Dermis microvascular lymphatic vessel endothelial cell (primary cell): ENCODE measurements at regions not wholly inside any gene's neighbourhood (a gene's known extent, or its start where the extent isn't known, plus 50 kb on each side); places are given as distances from the start of the nearest gene placed in this dataset.

ENCODE experiments used
- DNase-seq, 2 donors: peaks; one replicate each; pipeline versions ENCODE4 v3.0.0 to v3.0.0-alpha.2; 2010; ENCODE audit warnings: low read depth in 2 of 2

DNA sequence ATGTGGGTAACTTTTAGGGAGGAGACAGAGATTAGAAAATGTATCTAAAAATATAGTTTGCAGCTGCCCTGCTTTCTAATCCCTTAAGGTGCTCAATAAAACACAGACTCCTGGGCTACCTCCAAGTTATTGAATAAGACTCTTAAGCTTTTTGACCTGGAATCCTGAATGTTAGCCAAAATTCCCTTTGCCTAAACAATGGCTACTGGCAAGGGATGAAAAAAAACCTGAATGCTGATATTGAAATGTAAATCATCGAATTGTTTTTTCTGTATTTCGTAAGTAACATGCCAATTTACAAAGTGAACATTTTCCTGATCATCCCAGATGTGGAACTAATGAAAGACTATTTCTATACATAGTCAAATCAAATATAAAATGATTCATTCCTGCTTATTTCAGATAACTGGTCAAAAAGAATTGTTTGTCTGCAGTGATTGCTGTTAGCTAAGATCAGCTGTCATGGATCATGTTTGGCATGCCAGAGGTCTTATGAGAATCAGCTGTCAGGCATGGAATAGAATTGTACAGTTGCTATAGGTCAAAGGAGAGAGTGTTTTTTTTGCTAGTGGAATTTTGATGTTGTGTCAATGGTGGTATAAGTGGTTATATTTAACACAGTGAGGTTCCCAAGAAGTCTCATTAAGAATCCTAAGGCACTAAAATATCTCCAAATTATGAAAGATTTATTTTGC is 363.6 kb upstream of the CWC22 start:
- DNase-seq = no peak

DNA sequence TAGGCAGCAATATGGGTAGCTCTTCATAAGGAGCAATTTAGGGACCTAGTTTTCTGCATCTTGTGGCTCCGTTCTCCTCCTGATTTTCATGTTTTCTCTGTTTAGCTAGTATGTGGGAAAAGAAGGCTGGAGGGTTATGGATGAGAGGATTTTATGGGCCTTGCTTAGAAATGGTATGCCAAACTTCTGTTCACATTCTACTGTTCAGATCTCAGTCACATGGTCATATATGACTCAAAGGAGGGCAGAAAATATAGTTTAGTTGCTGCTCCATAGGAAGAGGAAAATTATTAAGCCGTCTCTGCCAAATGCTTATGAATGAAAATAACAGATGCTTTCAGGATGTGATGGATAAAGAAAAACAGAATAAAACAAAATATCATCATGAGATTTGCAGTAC is 361.8 kb upstream of the CWC22 start:
- no peak for DNase-seq

DNA sequence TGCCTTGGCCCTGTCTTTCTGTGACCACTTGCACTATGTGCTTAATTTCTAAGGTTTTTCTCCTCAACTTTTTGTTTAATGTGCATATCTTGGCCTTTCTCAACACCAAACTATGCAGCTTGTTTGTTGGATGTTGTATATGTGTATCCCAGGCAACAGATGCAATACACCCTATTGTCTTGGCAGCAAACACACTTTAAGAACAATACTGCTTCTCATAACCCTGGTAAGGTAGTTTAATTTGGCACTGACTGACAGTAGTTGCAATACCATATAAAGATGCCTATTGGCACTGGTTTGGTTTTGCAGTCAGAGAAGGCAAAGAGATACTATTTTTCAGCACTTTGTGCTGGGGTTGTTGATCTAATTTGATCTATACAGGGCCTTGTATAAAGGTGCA is 360.7 kb upstream of the CWC22 start:
- DNase-seq = peak in 1 of 2 donors; percentile 4

DNA sequence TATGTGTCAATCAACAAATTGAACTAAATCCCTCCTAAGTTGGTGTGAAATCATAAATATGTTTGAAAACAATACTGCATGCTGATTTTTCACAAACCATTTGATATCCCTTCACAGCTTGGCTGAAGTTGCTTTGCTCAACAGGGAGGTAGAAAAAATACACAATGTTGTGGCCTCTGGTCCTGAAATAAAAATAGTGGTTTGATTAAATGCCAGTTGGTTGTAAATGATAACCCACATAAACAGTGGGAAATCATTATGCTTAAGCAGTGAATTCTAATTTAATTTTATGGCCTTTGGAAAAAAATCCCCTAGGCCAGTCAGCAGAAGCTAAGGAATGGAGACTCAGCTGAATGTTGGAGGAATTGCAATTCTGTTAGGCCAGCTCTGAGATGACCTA is 359.4 kb upstream of the CWC22 start:
- no peak for DNase-seq

DNA sequence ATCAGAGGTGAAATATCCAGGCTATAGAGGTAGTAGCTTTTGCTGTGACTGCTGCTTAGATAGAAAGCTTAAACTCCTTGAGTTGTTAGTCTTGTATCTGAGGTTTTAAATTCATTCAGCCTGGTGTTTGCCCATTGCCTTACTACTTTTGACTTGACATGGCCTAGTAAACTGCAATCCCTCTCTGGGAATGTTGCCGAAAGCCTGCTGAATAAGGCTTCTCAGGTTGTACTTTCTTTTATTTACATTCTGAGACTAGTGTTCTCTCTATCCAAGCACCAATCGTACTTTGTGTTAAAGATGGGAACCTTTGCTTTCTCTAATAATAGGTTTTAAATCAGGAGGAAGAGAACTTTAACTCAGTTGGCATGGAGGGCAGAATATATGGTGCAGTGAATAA is 357.6 kb upstream of the CWC22 start:
- DNase-seq = no peak

DNA sequence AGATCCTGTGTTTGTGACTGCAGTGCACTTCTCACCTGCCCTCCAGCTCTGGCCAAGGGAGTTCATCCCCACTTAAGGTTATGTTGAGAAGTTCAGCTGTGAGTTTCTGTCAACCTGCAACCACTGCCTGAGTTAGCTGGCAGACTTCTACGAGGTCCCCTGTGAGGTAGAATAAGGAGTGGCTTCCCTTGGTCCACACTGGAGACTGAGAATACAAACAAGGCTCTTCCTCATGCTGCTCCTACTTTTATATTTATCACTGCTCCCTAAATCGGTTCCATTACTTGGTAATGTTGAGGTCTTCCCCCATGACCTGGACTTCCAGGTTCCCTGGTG is 353.2 kb upstream of the CWC22 start:
- no peak for DNase-seq

DNA sequence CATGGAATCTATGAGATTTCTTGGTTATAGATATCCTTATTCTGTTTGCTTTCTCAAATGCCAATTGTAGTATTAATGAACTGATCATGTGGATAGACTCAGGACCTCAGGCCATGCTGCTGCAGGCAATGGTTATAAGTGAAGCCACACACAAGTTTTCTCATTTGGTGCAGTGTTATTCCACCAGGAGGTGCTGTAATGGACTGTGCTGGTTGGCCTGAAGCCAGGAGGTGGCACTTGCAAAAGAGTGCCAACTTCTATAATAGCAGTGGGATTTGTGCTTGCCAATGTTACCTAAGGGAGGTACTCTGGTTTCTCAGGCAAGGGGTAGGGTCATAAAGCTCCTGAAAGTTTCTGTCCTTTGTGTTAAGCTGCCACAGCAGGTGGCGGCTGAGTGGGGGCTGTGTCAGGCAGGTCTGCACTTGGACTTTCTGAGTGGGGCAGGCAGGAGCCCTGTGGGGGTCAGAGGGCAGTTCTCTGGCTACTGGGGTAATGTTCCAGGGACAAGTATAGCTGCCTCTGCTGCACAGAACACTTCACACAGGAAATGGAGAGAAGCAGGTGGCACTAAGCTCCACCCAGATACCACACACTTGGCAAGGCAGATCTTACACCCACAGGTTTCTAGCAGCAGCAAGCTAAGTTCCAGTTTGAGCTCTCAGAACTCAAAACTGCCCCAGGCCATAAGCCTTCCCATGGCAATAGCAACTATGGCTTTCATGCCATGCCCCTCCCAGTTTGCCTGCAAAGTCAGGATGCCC is 352.6 kb upstream of the CWC22 start:
- no peak for DNase-seq

DNA sequence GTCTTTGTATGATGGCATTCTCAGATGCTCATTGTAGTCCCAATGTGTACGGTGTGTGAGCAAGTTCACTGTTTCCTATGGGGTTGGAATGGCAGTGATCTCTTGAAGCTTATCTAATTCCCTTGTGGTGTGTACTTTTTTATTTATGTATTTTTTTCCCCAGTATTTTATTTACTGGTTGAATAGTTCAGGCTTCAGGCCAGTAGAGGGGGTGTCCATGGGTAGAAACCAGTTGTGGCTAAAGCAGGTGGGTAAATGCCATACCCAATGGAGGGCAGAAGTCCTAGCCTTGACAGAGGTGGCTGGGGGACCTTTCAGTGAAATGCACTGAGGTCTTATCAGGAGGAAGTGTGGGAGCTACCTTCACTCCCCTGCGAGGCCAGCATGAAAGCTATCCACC is 351.4 kb upstream of the CWC22 start:
- DNase-seq = no peak

DNA sequence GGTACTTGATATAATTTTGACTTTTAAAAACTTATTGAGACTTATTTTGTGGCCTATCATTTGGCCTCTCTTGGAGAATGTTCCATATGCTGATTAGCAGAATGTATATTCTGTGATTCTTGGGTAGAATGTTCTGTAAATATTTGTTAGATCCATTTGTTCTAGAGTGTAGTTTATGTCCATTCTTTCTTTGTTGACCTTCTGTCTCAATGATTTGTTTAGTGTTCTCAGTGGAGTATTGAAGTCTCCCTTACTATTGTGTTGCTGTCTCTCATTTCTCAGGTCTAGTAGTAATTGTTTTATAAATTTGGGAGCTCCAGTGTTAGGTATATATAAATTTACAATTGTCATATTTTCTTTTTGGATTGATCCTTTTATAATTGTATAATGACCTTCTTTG is 349.6 kb upstream of the CWC22 start:
- no peak for DNase-seq

DNA sequence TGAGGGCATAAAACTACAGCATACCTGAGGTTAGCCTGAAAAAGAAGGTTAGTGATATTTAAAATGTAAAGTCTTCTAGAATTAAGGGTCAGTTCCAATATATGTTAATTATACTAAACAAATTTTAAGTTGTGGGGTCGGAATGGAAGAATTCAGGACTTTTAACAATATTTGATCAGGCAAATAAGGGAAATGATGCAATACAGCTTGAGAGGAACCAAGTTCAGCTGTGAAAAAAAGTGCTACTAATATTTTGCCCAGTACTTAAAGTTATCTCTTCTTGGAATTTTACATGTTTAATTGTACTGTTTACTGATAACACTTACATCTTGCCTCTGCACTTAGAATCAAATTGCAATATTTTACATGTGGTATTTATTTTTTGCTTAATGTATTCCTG is 345.5 kb upstream of the CWC22 start:
- no peak for DNase-seq

DNA sequence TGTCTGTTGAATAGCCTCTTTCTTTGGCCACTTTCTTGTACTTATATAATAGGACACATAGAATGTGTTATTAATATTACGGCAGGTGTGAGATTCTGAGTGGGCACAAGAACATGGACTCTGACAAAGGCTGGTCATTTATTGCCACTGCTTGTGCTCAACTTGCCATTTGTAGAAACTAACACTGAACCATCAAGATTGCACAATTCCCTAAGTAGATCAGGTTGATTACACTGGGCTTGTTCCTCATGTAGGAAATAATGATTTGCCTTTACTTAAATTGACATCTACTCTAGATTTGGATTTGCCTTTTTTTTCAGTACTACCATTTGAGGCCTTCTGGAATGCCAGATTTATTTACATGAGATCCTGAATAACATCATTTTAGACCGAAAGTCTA is 342.7 kb upstream of the CWC22 start:
- no peak for DNase-seq

DNA sequence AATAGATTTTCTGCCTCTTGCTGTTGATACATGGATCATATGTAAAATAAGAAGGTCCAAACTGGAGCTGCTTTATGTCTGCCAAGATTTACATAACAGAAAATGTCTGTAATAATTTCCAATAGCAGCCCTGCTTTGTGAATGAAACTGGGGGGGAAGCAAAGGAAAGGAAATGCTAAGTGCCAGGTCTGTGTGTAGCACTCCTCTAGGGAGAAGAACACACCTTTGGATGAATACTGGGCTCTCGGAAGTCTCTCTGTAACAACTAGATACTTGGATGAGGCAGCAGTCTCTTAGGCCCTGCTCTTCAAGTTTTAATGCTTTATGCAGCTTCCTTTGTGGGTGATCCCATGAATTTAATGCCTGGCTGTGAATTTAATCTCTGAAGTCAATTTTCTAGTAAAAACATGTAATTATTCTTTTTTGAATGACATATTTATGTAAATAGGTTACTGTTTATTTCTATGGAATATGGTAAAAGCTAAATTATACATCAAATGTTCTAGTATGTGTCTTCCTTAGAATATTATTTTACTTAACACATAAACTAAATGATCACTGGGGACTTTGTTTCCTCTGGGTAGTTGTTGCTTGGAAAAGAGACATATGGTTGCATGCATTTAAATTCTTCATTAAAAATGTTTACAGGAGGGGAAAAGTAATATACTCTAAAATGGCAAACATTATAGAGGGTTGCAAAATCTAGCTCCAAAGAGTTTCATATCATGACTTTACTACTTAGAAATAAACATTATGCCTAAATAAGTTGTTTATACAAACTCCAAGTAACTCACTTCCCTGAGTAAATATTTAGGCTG is 336.6 kb upstream of the CWC22 start:
- no peak for DNase-seq

DNA sequence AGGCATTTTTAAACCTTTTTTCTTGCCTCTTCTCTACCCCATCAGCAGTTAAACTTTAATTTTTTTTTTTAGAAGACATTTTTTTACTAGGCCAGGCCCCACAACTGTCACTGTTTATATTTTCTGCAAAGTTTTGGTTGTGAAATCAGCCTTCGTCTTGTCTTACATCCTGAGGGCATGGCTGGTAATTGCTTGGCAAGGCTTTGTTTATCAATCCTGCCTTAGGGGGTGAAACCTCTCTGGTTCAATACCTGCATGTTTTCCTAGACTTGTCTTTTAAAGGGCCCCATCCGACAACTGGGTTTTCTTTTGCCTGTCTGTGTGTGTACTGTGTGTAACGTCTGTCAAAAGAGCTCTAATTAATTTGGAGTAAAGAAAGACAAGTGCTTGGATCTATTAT is 330.0 kb upstream of the CWC22 start:
- DNase-seq = no peak

DNA sequence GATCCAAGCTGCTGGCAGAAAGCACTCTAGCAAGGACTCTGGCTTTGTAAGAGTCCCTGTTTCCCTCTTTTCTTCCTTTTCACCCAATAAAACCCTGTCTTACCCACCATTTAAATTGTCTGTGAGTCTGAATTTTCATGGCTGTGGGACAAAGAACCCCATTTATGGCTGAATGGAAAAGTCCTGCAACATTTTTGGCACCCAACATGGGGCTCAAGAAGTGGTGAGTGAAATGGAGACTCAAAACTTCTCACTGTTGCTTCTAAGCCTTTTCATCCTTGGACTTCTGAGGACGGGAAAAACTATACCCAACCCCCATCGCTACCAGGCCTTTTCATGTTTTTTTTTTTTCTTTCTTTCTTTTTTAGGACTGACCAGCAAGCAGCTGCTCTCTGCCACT is 329.5 kb upstream of the CWC22 start:
- DNase-seq = no peak

DNA sequence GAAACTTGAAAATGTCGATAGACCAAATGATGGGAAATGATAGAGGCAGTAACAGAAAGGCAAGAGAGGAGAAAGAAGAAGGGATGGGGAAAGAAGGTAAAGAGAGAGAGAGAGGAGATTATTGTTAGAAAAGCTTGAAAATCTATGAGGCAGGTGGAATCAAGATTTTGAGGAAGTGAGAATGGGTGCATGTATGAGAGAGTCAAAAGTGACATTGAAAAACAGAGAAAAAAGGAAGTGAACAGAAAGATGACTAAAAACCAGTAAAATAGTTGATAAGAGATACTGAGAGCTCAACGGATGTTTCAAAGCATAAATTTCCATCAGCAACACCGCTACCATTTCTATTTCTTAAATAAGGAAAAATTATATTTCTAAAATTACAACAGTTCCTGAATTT is 327.4 kb upstream of the CWC22 start:
- DNase-seq = no peak

DNA sequence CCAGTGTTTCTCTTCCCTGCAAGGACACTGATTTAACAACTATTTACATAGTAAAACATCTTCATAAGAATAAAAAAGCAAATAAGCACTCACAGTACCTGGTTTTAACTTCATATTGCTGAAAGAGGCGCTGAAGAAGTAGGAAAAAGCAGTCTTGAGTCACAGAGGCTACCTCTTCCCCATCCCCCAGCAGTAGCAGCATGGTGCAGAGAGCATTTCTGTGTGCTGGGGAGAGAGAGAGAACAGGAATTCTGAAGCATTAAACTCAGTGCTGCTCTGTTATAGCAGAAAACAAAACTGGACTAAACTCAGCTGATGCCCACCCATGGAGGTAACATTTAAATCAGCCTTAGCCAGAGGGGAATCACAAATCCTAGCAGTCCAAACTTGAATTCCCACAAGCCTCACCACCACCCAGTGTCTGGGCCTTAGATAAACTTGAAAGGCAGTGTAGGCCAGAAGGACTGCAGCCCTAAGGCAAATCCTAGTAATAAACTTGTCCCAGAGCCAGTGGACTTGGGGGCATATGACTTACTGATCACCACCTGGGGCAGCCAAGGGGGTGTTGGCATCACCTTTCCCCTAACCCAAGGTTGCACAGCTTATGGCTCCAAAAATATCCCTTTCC is 321.8 kb upstream of the CWC22 start:
- no peak for DNase-seq

DNA sequence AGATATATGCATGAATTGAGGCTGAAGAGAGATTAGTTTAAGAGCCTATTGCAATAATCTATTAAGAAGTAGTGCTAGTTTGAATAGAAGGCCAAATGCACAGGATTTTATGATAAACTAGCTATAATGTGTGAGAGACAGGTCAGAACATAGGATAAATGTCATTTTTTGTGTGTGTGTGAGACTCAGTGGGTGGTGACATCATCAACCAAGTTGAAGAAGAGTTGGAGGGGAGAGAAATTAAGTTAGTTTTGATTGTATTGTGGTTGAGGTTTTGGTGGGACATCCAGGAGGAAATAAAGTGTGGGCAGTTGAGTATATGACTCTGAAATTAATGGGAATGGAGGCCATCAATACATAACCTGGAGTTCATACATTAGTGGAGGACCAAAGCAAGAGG is 320.1 kb upstream of the CWC22 start:
- DNase-seq = no peak

DNA sequence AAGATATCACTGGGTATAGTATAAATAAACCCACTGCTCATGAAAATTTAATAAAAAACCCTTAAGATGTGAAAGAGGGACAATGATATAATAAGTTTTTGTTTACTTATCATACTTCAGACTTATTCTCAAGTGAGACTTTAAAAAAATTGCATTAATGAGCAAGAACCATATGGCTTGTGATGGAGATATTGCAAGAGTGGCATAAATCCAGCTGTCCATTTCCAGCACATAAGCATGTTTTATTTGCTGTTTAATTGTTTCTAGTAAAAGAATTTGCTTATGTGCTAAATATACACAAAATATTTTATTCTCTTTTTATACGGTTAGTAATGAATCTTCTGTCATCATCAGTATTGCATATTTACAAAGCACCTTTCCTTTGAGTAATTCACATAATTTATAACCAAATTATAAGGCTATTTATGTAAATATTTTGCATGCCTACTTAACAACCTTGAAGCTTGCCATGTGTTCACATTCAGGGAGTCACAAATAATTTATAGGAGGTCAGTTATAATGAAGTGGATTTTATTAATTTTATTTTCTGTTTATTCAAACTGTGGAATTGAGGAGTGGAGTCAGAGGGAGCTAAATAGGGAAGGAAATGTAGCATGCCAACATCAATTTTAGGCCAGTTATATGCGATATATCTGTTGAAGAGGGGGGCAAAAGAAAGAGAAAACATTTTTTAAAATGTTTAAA is 318.5 kb upstream of the CWC22 start:
- no peak for DNase-seq

DNA sequence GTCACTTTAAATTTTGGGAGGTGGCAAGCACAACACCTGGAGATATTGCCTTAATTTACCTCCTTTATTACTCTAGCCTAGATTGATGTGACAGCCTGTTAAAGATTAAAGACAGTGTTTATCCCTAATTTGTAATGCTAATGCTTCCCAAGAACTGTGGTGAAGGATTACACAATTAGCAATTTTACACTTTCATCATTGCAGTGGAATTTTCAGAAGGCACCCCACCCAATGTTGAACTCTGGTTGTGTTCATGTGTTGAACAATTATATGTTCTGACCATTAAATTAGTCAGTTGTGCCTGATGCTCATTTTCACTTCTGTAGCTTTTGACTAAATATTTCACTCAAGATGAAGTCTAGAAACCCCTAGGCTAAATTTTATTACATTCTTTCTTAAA is 317.1 kb upstream of the CWC22 start:
- DNase-seq = no peak

DNA sequence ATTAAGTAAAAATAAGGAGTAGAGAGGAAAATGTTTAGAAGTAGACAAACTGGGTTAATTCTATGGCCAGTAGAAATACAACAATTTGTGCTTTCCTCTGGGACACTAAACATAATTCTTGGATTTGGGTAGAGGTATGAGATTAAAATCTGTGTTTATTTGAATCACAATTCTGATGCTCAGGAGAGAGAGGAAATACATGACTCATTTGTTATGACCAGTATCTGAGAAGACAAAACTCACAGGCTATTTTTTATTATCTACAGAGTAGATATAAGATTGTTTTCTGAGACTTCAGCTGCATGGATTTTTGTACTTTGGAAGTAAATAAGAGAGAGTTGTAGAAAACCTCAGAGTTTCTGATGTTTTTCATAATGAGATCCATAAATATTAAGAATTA is 315.7 kb upstream of the CWC22 start:
- peak in 1 of 2 donors; percentile 2 for DNase-seq

DNA sequence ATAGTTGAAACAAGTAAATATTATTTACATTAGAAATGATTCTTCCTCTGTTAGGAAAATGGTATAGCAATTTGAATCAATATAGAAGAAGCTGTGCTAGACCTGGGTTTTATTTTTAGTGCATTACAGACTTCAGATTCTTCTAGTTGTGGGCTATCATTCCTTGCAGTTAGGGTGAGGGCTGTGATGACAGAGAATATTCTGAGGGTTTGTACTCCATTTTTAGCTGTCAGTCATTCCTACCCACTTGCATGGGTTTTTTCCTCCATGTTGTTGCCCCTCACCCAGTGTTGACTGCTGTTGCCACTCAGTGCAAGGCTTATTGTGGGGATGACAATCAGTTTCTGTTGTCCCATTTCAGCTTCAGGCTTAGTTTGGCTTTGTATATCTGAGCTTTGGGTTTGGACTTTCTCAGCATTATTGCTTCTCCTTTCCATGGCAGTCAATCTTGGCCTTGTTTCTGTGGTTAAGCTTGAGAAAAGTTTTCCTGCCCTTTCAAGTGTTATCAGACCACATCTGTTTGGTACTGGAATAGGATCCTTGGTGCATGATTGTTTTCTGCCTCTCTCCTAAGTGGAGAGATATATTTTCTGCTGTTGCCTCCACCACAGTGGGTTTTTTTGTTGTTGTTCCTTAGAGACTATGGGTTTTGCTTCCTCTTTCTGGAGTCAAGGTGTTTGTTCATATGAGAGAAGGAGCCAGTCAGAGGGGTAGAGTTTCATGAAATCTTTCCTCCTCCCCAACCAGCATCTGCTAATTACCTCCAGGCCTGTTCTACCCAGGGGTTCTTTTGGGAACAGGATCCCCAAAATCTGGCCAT is 312.7 kb upstream of the CWC22 start:
- no peak for DNase-seq
